ENCODE measurements at regions not wholly inside any gene's neighbourhood (a gene's known extent, or its start where the extent isn't known, plus 50 kb on each side); places are given as distances from the start of the nearest gene placed in this dataset.

- ChIA-PET POLR2A (no interaction called here), CTCF (no interaction called here)
- TF ChIP-seq SP1 (IDR thresholded peaks at IDR 0.05), result no peak
- no peak for TF ChIP-seq FOXM1 (IDR thresholded peaks at IDR 0.05; ENCODE audit: borderline replicate concordance)
- no peak for TF ChIP-seq SUZ12 (IDR thresholded peaks at IDR 0.05)
- no peak for TF ChIP-seq HDGF (IDR thresholded peaks at IDR 0.05; ENCODE audit: borderline replicate concordance)
- TF ChIP-seq L3MBTL2 (conservative IDR thresholded peaks at IDR 0.05), result no peak
- no peak for TF ChIP-seq LEF1 (IDR thresholded peaks at IDR 0.05; ENCODE audit: borderline replicate concordance)
- no peak for TF ChIP-seq CTBP1 (IDR thresholded peaks at IDR 0.05; ENCODE audit: borderline replicate concordance)
- no peak for TF ChIP-seq BHLHE40 (IDR thresholded peaks at IDR 0.05; ENCODE audit: borderline replicate concordance)
- no peak for TF ChIP-seq ELF4 (IDR thresholded peaks at IDR 0.05)
- DNase-seq (ENCODE audit: extremely low spot score), result no peak
Measured at GRCh38 chr1:228876187-228876586, 140.9 kb downstream of the RHOU start.

GRCh38 chr1:228879164-228879563 is 143.9 kb downstream of the RHOU start:
- ChIA-PET POLR2A (no interaction called here), CTCF (no interaction called here)
- DNase-seq (ENCODE audit: extremely low spot score), result no peak
- TF ChIP-seq L3MBTL2 (conservative IDR thresholded peaks at IDR 0.05), result no peak
- no peak for TF ChIP-seq BHLHE40 (IDR thresholded peaks at IDR 0.05; ENCODE audit: borderline replicate concordance)
- TF ChIP-seq CTBP1 (IDR thresholded peaks at IDR 0.05; ENCODE audit: borderline replicate concordance), result no peak
- no peak for TF ChIP-seq FOXM1 (IDR thresholded peaks at IDR 0.05; ENCODE audit: borderline replicate concordance)
- TF ChIP-seq TARDBP (IDR thresholded peaks at IDR 0.05), result no peak
- TF ChIP-seq ARNT (IDR thresholded peaks at IDR 0.05), result no peak
- TF ChIP-seq ELF4 (IDR thresholded peaks at IDR 0.05), result no peak
- TF ChIP-seq FOXK2 (IDR thresholded peaks at IDR 0.05), result no peak
- no peak for TF ChIP-seq SP1 (IDR thresholded peaks at IDR 0.05)
- TF ChIP-seq FOXA1 (IDR thresholded peaks at IDR 0.05), result no peak
- no peak for TF ChIP-seq LEF1 (IDR thresholded peaks at IDR 0.05; ENCODE audit: borderline replicate concordance)
- no peak for TF ChIP-seq SUZ12 (IDR thresholded peaks at IDR 0.05)
- no peak for TF ChIP-seq PKNOX1 (IDR thresholded peaks at IDR 0.05)
- no peak for TF ChIP-seq HDGF (IDR thresholded peaks at IDR 0.05; ENCODE audit: borderline replicate concordance)
- TF ChIP-seq NFRKB (IDR thresholded peaks at IDR 0.05), result no peak
- no peak for TF ChIP-seq ZNF384 (IDR thresholded peaks at IDR 0.05)

GRCh38 chr1:228882041-228882770 is 146.9 kb downstream of the RHOU start:
- ChIA-PET POLR2A (interaction anchor here (1.0 to 1.6 kb wide), 3 partner anchors 12 to 31 kb away, joined by 3 to 4 read pairs (median 3); no protein-coding TSS in a partner anchor), CTCF (no interaction called here)
- DNase-seq (ENCODE audit: extremely low spot score), result no peak
- no peak for TF ChIP-seq ARNT (IDR thresholded peaks at IDR 0.05)
- TF ChIP-seq SP1 (IDR thresholded peaks at IDR 0.05), result no peak
- TF ChIP-seq L3MBTL2 (conservative IDR thresholded peaks at IDR 0.05), result no peak
- TF ChIP-seq ELF4 (IDR thresholded peaks at IDR 0.05), result no peak

- ChIA-PET CTCF (no interaction called here), POLR2A (interaction anchor here (1.0 to 1.6 kb wide), 2 partner anchors 20 to 32 kb away, joined by 3 read pairs; no protein-coding TSS in a partner anchor)
- TF ChIP-seq BHLHE40 (IDR thresholded peaks at IDR 0.05; ENCODE audit: borderline replicate concordance) (no peak), FOXM1 (IDR thresholded peaks at IDR 0.05; ENCODE audit: borderline replicate concordance) (no peak), FOXK2 (IDR thresholded peaks at IDR 0.05) (no peak), ELF4 (IDR thresholded peaks at IDR 0.05) (no peak)
- no peak for DNase-seq (ENCODE audit: extremely low spot score)
Measured at GRCh38 chr1:228882771-228883450, 147.6 kb downstream of the RHOU start.

- DNase-seq (ENCODE audit: extremely low spot score), result no peak
- ChIA-PET CTCF (no interaction called here), POLR2A (no interaction called here)
- TF ChIP-seq ARNT (IDR thresholded peaks at IDR 0.05), result no peak
Measured at GRCh38 chr1:228883535-228883934, 148.3 kb downstream of the RHOU start.

GRCh38 chr1:228884196-228884595 is 148.9 kb downstream of the RHOU start:
- TF ChIP-seq TARDBP (IDR thresholded peaks at IDR 0.05) (no peak), FOXM1 (IDR thresholded peaks at IDR 0.05; ENCODE audit: borderline replicate concordance) (no peak), L3MBTL2 (conservative IDR thresholded peaks at IDR 0.05) (no peak), CTBP1 (IDR thresholded peaks at IDR 0.05; ENCODE audit: borderline replicate concordance) (no peak), NFRKB (IDR thresholded peaks at IDR 0.05) (no peak), SUZ12 (IDR thresholded peaks at IDR 0.05) (no peak), SP1 (IDR thresholded peaks at IDR 0.05) (no peak), ELF4 (IDR thresholded peaks at IDR 0.05) (no peak), FOXA1 (IDR thresholded peaks at IDR 0.05) (no peak), ARNT (IDR thresholded peaks at IDR 0.05) (no peak), PKNOX1 (IDR thresholded peaks at IDR 0.05) (no peak), FOXK2 (IDR thresholded peaks at IDR 0.05) (no peak), LEF1 (IDR thresholded peaks at IDR 0.05; ENCODE audit: borderline replicate concordance) (no peak), HDGF (IDR thresholded peaks at IDR 0.05; ENCODE audit: borderline replicate concordance) (no peak), ZNF384 (IDR thresholded peaks at IDR 0.05) (no peak), BHLHE40 (IDR thresholded peaks at IDR 0.05; ENCODE audit: borderline replicate concordance) (no peak)
- CTCF ChIA-PET, result no interaction called here
- no peak for DNase-seq (ENCODE audit: extremely low spot score)
- POLR2A ChIA-PET, result no interaction called here
